MM.1S (cell line): ENCODE measurements at regions not wholly inside any gene's neighbourhood (a gene's known extent, or its start where the extent isn't known, plus 50 kb on each side); places are given as distances from the start of the nearest gene placed in this dataset.

Source experiments
- CTCF ChIP-seq: fragments of 300-600 bp; sonication (generic); IDR thresholded peaks from 2 replicates; pipeline ENCODE4 v1.5.1; 2016; ENCODE audit warnings: antibody characterized with exemption, low read length, mixed read lengths
- EZH2 ChIP-seq: fragments of 300-600 bp; sonication (generic); optimal IDR thresholded peaks from 2 replicates; pipeline ENCODE3; 2017; ENCODE audit warnings: low read depth, mild to moderate bottlenecking, antibody characterized with exemption, low read length, mixed read lengths
- EZH2phosphoT487 ChIP-seq: fragments of 300-600 bp; sonication (generic); IDR thresholded peaks from 2 replicates; pipeline ENCODE4 v1.6.1; 2018; ENCODE audit warnings: antibody characterized with exemption, low read length

- no peak for TF ChIP-seq CTCF
- TF ChIP-seq EZH2phosphoT487, result no peak
- TF ChIP-seq EZH2, result no peak
Observed at GRCh38 chr20:63064745-63065711, 58.3 kb upstream of the BHLHE23 start.
